ENCODE measurements at regions not wholly inside any gene's neighbourhood (a gene's known extent, or its start where the extent isn't known, plus 50 kb on each side); places are given as distances from the start of the nearest gene placed in this dataset.

GRCh38 chr17:79446399-79447009 lies 164.3 kb downstream of the RBFOX3 start:
- TF ChIP-seq, protein P1, sequence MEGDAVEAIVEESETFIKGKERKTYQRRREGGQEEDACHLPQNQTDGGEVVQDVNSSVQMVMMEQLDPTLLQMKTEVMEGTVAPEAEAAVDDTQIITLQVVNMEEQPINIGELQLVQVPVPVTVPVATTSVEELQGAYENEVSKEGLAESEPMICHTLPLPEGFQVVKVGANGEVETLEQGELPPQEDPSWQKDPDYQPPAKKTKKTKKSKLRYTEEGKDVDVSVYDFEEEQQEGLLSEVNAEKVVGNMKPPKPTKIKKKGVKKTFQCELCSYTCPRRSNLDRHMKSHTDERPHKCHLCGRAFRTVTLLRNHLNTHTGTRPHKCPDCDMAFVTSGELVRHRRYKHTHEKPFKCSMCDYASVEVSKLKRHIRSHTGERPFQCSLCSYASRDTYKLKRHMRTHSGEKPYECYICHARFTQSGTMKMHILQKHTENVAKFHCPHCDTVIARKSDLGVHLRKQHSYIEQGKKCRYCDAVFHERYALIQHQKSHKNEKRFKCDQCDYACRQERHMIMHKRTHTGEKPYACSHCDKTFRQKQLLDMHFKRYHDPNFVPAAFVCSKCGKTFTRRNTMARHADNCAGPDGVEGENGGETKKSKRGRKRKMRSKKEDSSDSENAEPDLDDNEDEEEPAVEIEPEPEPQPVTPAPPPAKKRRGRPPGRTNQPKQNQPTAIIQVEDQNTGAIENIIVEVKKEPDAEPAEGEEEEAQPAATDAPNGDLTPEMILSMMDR (IDR thresholded peaks at IDR 0.05): no peak
- TF ChIP-seq REST (IDR thresholded peaks at IDR 0.05; ENCODE audit: insufficient read depth in 1 of 2, low read depth in 2 of 2, low read length in 1 of 2): no peak
